AG20443 (cell line): ENCODE measurements at regions not wholly inside any gene's neighbourhood (a gene's known extent, or its start where the extent isn't known, plus 50 kb on each side); places are given as distances from the start of the nearest gene placed in this dataset.
"Not testable (repeated sequence)": the region's sequence is repeated elsewhere in the genome, so short reads cannot be mapped to it uniquely, and the experiment has no call there.

Source experiments
- DNase-seq: peaks from one replicate; pipeline ENCODE4 v3.0.0; 2012; ENCODE audit warnings: low spot score, mixed read lengths

DNA sequence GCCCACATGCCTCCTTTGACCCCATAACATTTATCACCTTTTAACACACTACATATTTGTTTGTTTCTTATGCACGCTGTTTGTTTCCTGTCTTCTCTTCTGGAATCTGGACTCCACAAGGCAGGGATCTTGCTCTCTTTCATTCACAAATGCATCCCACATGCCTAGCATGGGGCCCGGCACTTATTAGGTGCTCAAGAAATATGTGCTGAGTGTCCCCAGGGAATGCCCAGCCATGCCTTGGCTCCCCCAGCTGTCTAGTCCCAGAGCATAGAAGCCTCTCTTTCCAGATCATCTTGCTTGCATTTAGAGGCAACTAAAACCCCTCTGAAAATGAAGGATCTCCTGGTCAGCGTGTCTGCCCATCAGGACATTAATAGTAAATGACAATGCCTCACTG is 283.7 kb downstream of the CBLN1 start:
- DNase-seq, result no peak

DNA sequence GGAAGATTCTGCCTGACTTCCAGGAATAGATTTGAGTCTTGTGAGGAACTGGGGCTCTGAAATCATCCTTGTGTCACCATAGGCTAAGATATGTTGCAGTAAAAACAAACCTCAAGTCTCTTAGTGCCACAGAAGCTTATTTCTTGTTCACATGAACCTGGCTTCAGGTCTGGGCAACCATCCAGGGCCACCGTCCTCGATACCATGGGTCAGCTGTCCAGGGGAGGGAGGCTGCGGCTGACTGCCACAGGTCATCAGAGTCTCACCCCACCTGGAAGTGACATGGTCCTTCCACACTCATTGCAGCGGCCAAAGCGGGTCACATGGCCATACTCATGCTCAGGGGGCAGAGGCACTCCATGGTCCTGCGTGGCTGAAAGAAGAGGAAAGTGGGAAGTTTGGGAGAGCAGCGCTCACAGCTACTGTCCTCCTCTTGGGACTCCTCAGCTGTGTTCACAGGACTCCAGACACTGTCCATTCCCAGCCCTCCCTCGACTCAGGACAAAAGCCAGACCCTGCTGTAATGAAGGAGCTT is 284.5 kb downstream of the CBLN1 start:
- DNase-seq, result no peak

- DNase-seq, result peak; percentile 41
Observed at GRCh38 chr16:48978501-48978900, 303.1 kb downstream of the CBLN1 start.

DNA sequence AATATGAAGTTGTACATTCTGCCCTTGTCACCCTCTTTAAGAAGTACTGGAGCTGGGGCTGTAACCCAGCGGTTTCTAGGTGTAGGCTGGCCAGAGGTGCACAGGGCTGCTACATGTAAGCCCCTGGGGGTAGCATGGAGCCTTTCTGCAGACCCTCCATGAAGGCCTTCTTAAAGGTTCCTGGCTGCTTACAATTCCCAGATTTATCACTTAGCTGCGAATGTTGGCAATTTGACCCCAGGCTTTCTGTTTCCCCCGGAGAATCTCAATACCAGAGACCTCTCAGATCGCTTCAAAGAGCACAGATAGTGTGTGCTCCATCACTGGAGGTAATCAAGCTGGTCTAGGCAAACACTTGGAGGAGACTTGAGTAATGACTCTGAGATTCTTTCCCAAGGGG is 309.4 kb downstream of the CBLN1 start:
- DNase-seq, result no peak

DNA sequence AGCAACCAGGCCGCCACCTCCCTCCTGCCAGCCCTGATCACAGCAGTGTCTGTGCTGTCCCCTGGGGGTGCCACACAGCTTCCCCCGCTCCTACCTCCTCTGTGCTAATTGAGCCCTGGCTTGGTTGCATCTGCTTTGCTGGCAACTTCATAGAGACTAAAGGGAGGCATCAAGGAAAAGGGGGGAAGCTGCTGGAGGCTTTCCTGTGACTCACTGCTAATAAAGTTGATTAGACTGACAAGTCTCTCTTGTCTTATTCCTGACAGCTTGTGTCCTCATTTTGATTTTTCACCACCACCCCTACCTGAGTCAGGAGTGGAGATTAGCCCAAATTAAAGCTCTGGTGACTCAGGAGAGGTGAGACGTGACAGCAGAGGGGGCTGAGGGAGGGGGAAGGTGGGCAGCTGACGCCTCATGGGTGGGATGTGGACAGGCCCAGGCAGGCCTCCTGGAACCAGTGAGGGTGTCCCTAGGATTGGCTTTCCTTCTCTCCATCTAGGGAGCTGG is 310.0 kb downstream of the CBLN1 start:
- no peak for DNase-seq

DNA sequence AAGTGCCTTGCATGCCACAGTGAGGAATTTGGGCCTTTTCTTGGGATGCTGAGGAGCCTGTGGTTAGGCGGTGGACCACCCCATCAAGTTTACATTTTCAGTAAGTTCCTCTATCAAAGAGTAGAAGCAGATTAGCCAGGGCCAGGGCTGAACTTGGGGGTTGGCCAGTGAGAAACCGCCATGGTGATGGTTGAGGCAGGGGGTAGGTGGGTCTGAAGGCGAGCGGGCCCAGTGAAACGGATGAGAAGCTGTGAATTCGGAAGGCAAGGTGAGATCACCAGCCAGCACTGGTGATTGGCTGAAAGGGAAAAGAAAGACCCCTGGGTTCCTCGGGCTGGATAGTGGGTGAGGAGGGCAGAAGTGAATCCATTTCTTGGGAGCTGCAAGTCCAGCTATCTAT is 311.4 kb downstream of the CBLN1 start:
- no peak for DNase-seq

- DNase-seq, result no peak
Observed at GRCh38 chr16:48969611-48970010, 312.0 kb downstream of the CBLN1 start.

GRCh38 chr16:48965386-48965785 is 316.3 kb downstream of the CBLN1 start:
- DNase-seq, result no peak

DNA sequence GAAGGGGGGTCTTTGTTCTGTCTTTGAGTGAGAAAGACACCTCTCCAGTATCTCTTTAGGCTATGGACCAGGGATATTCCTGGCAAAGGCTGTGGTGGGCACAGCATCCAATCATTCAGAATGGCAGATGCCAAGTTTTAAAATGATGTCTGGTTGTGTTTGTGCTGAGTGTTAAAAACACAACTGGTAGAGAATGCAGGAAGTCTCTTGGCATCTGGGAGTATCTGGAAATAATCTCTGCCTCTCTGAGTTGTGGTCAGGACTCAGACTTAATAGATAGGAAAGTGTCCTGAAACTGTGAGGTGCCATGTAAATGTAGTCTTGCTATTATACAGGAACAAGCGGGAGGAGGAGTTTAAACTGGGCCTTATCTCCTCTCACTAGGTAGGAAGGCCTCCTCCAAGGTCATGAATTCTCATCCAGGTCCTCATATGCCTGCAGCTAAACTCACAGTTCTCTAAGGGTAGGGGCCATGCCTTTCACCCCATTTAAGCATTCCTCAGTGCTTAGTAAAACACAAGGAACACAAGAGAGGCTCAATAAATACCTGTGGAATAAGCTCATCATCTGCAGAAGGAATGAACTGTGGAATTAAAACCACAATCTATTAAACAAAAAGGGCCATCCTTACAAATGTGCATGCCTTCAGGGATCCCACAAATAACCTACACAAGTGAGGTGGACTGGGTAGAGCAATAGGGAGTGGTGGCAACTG is 317.6 kb downstream of the CBLN1 start:
- peak; percentile 57 for DNase-seq

DNA sequence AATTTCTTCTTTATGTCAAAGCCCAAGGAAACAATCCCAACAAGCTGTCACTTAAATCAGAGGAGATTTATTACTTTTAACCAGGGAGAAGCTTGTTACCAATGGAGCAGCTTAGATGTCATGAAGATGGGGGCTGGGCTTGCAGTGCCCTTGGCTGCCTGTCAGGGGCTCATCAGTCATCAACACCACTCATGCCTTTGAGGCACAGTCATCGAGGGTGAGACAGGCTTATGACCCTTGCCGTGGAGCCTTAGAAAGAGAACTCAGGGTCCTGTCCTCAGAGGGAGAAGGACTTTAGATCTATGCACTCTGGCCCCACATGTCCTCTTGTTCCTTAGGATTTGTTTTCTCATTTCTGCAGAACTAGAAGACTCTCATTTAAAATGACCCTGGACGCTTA is 318.3 kb downstream of the CBLN1 start:
- DNase-seq, result peak; percentile 32

DNA sequence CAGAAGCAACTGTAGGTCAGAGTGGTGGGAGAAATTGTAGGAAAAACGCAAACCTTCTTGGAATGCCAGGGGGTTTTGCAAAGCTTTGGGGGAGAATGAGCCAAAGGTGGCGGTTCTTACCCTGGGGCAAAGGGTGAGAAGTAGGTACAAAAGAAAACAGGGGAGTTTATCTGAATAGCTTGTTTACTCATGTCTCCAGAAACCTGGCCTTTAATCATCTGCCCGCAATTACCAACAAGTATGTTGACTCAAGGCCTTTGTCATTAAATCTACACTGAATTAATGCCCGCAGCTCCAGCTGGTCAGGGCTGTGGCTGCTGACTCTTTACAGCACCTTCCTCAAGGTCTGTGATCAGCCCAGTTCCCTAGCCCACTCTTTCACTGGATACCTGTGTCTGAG is 320.1 kb downstream of the CBLN1 start:
- DNase-seq, result no peak

GRCh38 chr16:48960830-48961229 is 320.8 kb downstream of the CBLN1 start:
- DNase-seq, result no peak

GRCh38 chr16:48959747-48960146 is 321.9 kb downstream of the CBLN1 start:
- DNase-seq, result no peak

GRCh38 chr16:48959204-48959603 is 322.4 kb downstream of the CBLN1 start:
- no peak for DNase-seq

- DNase-seq, result no peak
Observed at GRCh38 chr16:48958681-48959080, 323.0 kb downstream of the CBLN1 start.

DNA sequence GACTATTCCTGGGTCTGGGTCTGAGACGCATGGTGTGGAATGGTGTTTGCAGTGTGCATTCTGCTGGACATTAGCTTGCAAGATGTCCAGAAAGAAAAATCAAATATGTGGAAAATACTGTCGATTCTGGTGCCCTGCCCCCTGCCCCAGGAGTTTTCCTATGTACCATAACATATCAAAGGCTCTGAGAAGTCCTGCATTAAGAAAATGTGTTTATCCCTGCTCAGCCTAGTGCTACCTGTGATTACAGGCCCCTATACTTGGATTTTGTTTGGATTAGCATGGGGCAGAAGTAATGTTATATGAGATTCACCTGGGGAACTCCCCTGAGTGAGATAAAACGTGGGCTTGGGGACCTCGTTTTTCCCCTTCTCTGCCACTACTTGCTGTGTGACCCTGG is 325.0 kb downstream of the CBLN1 start:
- DNase-seq, result no peak

GRCh38 chr16:48955837-48956236 is 325.8 kb downstream of the CBLN1 start:
- no peak for DNase-seq

DNA sequence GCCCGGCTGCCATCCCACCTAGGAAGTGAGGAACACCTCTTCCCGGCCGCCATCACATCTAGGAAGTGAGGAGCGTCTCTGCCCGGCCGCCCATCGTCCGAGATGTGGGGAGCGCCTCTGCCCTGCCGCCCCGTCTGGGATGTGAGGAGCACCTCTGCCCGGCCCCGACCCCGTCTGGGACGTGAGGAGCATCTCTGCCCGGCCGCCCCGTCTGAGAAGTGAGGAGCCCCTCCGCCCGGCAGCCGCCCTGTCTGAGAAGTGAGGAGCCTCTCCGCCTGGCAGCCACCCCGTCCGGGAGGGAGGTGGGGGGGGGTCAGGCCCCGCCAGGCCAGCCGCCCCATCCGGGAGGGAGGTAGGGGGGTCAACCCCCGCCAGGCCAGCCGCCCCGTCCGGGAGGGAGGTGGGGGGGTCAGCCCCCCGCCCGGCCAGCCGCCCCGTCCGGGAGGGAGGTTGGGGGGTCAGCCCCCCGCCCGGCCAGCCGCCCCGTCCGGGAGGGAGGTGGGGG is 330.0 kb downstream of the CBLN1 start:
- not testable (repeated sequence) for DNase-seq

GRCh38 chr16:48950184-48950583 is 331.5 kb downstream of the CBLN1 start:
- DNase-seq, result no peak

DNA sequence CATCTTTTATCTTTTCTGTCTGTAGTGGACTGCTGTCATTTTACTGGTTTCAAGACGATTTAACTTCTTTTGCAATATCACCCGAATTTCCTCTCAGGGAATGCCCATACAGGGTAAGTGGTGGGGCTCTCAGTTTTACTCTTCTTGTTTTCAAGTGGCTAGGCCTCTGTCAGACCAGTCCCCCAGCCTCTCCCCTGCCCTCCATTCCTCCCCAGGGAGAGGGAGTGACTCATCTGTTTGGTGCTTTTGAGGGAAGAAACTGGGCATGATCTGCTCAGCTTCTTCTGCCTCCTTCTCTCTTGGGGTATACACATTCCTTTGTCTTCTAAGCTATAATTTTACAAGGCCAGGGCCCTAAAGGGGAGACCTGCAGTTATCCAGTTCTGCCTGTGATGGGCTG is 332.0 kb downstream of the CBLN1 start:
- DNase-seq, result no peak

DNA sequence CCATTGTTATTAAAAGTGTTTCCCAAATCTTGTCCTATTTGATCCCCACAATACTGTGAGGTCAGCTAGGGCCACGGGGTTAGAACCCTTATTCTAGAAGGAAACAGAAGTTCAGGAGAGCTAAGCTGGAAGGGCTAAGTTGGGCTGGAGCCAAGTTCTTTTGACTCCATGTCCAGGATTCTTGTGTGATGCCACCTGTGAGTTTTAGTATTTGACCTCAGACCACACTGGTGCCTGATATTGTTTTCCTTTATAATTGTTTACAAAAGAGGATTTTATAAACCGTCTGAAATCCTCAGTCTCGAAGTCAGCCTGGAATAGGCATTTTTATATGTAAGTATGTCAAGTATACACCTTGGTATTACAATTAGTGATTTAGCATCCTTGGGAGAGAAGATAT is 332.7 kb downstream of the CBLN1 start:
- DNase-seq, result no peak

- DNase-seq, result no peak
Observed at GRCh38 chr16:48947371-48947713, 334.3 kb downstream of the CBLN1 start.

GRCh38 chr16:48946686-48947370 is 334.8 kb downstream of the CBLN1 start:
- no peak for DNase-seq
